PFSK-1 (cell line): ENCODE measurements at regions not wholly inside any gene's neighbourhood (a gene's known extent, or its start where the extent isn't known, plus 50 kb on each side); places are given as distances from the start of the nearest gene placed in this dataset.

Experiments
- POLR2AphosphoS5 ChIP-seq: IDR thresholded peaks from 2 replicates; pipeline ENCODE4 v1.6.1; 2012; ENCODE audit warnings: low read depth, mild to moderate bottlenecking, control low read depth, low read length, moderate library complexity
- SIN3A ChIP-seq: IDR thresholded peaks from 2 replicates; pipeline ENCODE4 v1.6.1; 2012; ENCODE audit warnings: mild to moderate bottlenecking, low read length, moderate library complexity, borderline replicate concordance; ENCODE audit not compliant: insufficient read depth
- TAF1 ChIP-seq: IDR thresholded peaks from 2 replicates; pipeline ENCODE4 v1.6.1; 2012; ENCODE audit warnings: low read length, control low read depth, borderline replicate concordance; ENCODE audit not compliant: insufficient read depth
- TF ChIP-seq, protein P1 (sequence below), 2 experiments: IDR thresholded peaks; 2 replicates each; pipeline versions ENCODE4 v1.6.1 to v1.8.0; 2011 to 2012; ENCODE audit warnings: low read depth in 2 of 2, low read length in 2 of 2, control low read depth in 1 of 2, inconsistent platforms in 1 of 2, mild to moderate bottlenecking in 1 of 2, moderate library complexity in 1 of 2; ENCODE audit not compliant: insufficient read depth in 1 of 2

DNA sequence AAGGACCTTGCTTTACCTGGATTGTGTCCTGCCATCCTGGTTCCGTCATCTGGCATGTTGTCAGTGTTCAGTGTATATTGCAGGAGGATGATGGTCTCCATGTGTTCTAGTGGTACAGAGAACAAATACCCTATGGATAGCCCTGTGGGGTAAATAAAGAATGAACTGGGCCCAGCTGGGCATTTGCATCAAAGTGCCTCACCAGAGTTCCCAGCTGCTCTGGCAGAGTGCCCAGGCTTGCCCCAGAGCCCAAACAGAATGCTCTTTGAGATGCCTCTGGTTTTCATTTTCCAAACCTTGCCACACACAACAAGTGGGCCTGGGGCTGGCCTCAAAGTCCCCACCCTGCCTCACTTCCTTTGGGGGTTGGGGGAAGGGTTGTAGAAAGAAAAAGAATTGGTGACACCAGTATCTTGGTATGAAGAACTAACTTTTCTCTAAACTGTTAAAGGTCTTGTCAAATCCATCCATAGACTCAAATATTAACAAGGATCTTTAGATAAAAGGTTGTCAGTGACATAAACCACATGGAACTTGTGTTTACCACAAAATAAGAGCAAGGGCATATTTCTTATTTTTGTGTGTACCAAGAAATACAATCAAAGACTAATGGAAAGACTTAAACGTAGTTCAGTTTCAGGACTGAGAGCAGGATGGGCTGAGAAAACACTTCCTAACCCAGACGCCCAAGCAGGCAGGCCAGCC, 82.2 kb downstream of the LMO4 start:
- TF ChIP-seq SIN3A (no peak), POLR2AphosphoS5 (no peak), TAF1 (no peak)
- TF ChIP-seq, protein P1, sequence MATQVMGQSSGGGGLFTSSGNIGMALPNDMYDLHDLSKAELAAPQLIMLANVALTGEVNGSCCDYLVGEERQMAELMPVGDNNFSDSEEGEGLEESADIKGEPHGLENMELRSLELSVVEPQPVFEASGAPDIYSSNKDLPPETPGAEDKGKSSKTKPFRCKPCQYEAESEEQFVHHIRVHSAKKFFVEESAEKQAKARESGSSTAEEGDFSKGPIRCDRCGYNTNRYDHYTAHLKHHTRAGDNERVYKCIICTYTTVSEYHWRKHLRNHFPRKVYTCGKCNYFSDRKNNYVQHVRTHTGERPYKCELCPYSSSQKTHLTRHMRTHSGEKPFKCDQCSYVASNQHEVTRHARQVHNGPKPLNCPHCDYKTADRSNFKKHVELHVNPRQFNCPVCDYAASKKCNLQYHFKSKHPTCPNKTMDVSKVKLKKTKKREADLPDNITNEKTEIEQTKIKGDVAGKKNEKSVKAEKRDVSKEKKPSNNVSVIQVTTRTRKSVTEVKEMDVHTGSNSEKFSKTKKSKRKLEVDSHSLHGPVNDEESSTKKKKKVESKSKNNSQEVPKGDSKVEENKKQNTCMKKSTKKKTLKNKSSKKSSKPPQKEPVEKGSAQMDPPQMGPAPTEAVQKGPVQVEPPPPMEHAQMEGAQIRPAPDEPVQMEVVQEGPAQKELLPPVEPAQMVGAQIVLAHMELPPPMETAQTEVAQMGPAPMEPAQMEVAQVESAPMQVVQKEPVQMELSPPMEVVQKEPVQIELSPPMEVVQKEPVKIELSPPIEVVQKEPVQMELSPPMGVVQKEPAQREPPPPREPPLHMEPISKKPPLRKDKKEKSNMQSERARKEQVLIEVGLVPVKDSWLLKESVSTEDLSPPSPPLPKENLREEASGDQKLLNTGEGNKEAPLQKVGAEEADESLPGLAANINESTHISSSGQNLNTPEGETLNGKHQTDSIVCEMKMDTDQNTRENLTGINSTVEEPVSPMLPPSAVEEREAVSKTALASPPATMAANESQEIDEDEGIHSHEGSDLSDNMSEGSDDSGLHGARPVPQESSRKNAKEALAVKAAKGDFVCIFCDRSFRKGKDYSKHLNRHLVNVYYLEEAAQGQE (IDR thresholded peaks at IDR 0.05; ENCODE audit: insufficient read depth in 1 of 2, low read depth in 2 of 2, low read length in 2 of 2) = no peak
